D721Med (cell line): ENCODE measurements at regions not wholly inside any gene's neighbourhood (a gene's known extent, or its start where the extent isn't known, plus 50 kb on each side); places are given as distances from the start of the nearest gene placed in this dataset.

Source experiments
- DNase-seq: peaks from one replicate; pipeline ENCODE4 v3.0.0; 2011; ENCODE audit warnings: low spot score; ENCODE audit not compliant: insufficient read length
- FAIRE-seq: peaks from 2 replicates; lab custom pipeline; 2011; peaks lifted over from hg19 to GRCh38; lab: Jason Lieb, UNC
- CTCF ChIP-seq: IDR thresholded peaks from 2 replicates; pipeline ENCODE4 v1.5.1; 2012; ENCODE audit warnings: mild to moderate bottlenecking, control low read depth; ENCODE audit not compliant: insufficient read depth; ENCODE audit errors: missing control alignments

GRCh38 chr4:30601070-30601865 is 118.9 kb upstream of the PCDH7 start:
- no peak for FAIRE-seq
- TF ChIP-seq CTCF = no peak
- DNase-seq = no peak

- no peak for TF ChIP-seq CTCF
- DNase-seq (no peak), FAIRE-seq (no peak)
Measured at GRCh38 chr4:30605616-30606190, 114.5 kb upstream of the PCDH7 start.

GRCh38 chr4:30610361-30610760 is 109.8 kb upstream of the PCDH7 start:
- TF ChIP-seq CTCF = no peak
- FAIRE-seq = no peak
- no peak for DNase-seq

- no peak for FAIRE-seq
- DNase-seq = no peak
- no peak for TF ChIP-seq CTCF
Measured at GRCh38 chr4:30614771-30615170, 105.4 kb upstream of the PCDH7 start.

- no peak for FAIRE-seq
- DNase-seq = no peak
- TF ChIP-seq CTCF = no peak
Measured at GRCh38 chr4:30616942-30617646, 103.1 kb upstream of the PCDH7 start.

- no peak for TF ChIP-seq CTCF
- FAIRE-seq = no peak
- DNase-seq = no peak
Measured at GRCh38 chr4:30617836-30618235, 102.3 kb upstream of the PCDH7 start.
